OCI-LY3 (cell line): ENCODE measurements at regions not wholly inside any gene's neighbourhood (a gene's known extent, or its start where the extent isn't known, plus 50 kb on each side); places are given as distances from the start of the nearest gene placed in this dataset.
"Not testable (repeated sequence)": the region's sequence is repeated elsewhere in the genome, so short reads cannot be mapped to it uniquely, and the experiment has no call there.

Source experiments
- H2AFZ ChIP-seq: fragments of 200-600, 300-600 bp; shearing (Covaris generic); 2 replicates; pipeline ENCODE4 v1.6.0; 2014; ENCODE audit warnings: antibody characterized with exemption, low read depth, low read length
- H3K27ac ChIP-seq: fragments of 200-600, 300-600 bp; sonication (generic); 2 replicates; pipeline ENCODE4 v1.5.1; 2014; ENCODE audit warnings: mild to moderate bottlenecking, low read length, moderate library complexity, mixed read lengths
- H3K27me3 ChIP-seq: fragments of 200-600, 300-600 bp; sonication (generic); 2 replicates; pipeline ENCODE4 v1.6.1; 2014; ENCODE audit warnings: low read depth, low read length, mixed read lengths
- H3K36me3 ChIP-seq: fragments of 200-600, 300-600 bp; sonication (generic); replicated peaks from 2 replicates; pipeline ENCODE3; 2014; ENCODE audit warnings: low read depth, low read length, mixed read lengths
- H3K4me1 ChIP-seq: fragments of 300-600, 200-600 bp; sonication (generic); 2 replicates; pipeline ENCODE4 v1.6.1; 2014; ENCODE audit warnings: low read length, mixed read lengths
- H3K4me2 ChIP-seq: fragments of 200-600, 300-600 bp; sonication (generic); 2 replicates; pipeline ENCODE4 v1.6.1; 2014; ENCODE audit warnings: low read length, mixed read lengths
- H3K4me3 ChIP-seq: fragments of 300-600, 200-600 bp; sonication (generic); 2 replicates; pipeline ENCODE4 v1.5.1; 2014; ENCODE audit warnings: antibody characterized with exemption, mild to moderate bottlenecking, low read length, moderate library complexity
- H3K79me2 ChIP-seq: fragments of 300-600, 200-600 bp; shearing (Covaris generic); 2 replicates; pipeline ENCODE4 v1.6.1; 2014; ENCODE audit warnings: mild to moderate bottlenecking, low read length, mixed read lengths
- H3K9ac ChIP-seq: fragments of 300-600, 200-600 bp; shearing (Covaris generic); 2 replicates; pipeline ENCODE4 v1.6.0; 2014; ENCODE audit warnings: mild to moderate bottlenecking, low read length, moderate library complexity
- H3K9me3 ChIP-seq: fragments of 200-600, 300-600 bp; shearing (Covaris generic); 2 replicates; pipeline ENCODE4 v1.6.1; 2014; ENCODE audit warnings: low read length, mixed read lengths; ENCODE audit not compliant: insufficient read depth
- H4K20me1 ChIP-seq: fragments of 200-600, 300-600 bp; sonication (generic); 2 replicates; pipeline ENCODE4 v1.6.1; 2016; ENCODE audit warnings: low read length, mixed read lengths; ENCODE audit not compliant: insufficient read depth
- EZH2phosphoT487 ChIP-seq: fragments of 200-600 bp; shearing (Covaris generic); IDR thresholded peaks from 2 replicates; pipeline ENCODE4 v1.6.1; 2018; ENCODE audit warnings: antibody characterized with exemption, mixed run types, low read depth
- TF ChIP-seq, protein P1 (sequence below): fragments of 200-600, 300-600 bp; sonication (generic); IDR thresholded peaks from 2 replicates; pipeline ENCODE4 v1.5.1; 2014; ENCODE audit warnings: antibody characterized with exemption, low read length, low read depth

DNA sequence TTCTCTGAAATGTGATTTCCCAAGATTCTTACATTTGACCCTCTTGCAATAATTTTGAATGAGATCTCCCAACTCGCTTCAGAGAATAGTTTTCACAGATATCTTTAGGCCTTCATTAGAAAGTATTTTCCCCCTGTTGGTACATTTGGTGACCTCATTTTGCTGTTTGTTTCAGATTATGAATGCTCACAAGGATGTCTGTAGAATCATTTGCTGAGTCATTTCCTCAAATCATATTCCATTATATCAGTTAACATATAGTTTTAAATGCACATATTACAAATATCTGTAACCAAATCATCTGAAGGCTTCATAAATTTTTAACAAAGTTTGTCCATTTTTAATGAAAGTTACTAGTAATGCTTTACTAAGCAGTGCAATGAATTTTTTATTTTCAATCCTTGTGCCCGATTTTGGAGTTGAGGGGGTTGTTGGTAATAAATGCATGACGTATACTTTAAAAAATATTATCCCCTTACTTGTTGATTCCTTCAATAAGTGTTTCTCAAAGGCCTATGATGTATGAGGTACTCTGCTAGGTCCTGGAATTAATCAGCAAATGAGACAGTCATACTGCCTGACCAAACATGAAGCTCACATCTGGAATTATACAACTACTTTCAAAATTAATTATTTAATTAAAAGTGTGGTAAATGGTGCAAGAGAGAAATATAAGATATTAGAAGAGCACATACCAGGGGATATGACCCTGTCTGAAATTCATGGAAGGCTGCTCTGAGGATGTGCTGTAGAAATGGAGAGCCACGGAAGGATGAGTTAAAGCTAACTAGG is 126.9 kb upstream of the RAP1B start:
- Histone ChIP-seq H3K9ac (no peak overlapping the region), H3K27me3 (no peaks in the 10 kb centered on the region; the same call in 1 of the 2 replicates), H4K20me1 (no peaks in the 10 kb centered on the region), H3K79me2 (no peaks in the 10 kb centered on the region), H2AFZ (no peak overlapping the region), H3K9me3 (no peaks in the 10 kb centered on the region), H3K36me3 (no peaks in the 10 kb centered on the region), H3K4me1 (peaks cover 5% of the 10 kb centered on the region; the same call in 1 of the 2 replicates), H3K4me2 (no peak overlapping the region), H3K4me3 (no peak overlapping the region), H3K27ac (no peak overlapping the region)
- no peak for TF ChIP-seq EZH2phosphoT487

DNA sequence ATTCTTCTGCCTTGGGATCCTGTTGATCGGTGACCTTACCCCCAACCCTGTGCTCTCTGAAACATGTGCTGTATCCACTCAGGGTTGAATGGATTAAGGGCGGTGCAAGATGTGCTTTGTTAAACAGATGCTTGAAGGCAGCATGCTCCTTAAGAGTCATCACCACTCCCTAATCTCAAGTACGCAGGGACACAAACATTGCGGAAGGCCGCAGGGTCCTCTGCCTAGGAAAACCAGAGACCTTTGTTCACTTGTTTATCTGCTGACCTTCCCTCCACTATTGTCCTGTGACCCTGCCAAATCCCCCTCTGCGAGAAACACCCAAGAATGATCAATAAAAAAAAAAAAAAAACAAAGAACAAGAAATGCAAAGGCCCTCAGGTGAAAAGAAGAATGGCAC is 126.1 kb upstream of the RAP1B start:
- H4K20me1 ChIP-seq, H3K9me3 ChIP-seq, H3K79me2 ChIP-seq, H3K4me1 ChIP-seq, H3K4me2 ChIP-seq, H3K27ac ChIP-seq, H3K36me3 ChIP-seq, H3K27me3 ChIP-seq, H2AFZ ChIP-seq, H3K9ac ChIP-seq, H3K4me3 ChIP-seq: not testable (repeated sequence)

DNA sequence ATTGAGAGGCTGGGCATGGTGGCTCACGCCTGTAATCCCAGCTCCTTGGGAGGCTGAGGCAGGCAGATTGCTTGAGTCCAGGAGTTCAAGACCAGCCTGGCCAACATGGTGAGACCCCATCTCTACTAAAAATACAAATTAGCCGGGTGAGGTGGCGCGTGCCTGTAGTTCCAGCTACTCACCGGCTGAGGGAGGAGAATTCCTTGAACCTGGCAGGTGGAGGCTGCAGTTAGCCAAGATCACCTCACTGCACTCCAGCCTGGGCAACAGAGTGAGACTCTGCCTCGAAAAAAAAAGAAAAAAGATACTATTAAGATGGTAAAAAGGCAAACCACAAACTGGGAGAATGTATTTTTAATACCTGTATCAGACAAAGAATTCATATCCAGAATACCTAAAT is 124.2 kb upstream of the RAP1B start:
- H3K4me2 ChIP-seq, H3K4me3 ChIP-seq, H3K79me2 ChIP-seq, H3K27me3 ChIP-seq, H3K9me3 ChIP-seq, H3K4me1 ChIP-seq, H3K36me3 ChIP-seq, H4K20me1 ChIP-seq, H3K27ac ChIP-seq, H3K9ac ChIP-seq, H2AFZ ChIP-seq: not testable (repeated sequence)

DNA sequence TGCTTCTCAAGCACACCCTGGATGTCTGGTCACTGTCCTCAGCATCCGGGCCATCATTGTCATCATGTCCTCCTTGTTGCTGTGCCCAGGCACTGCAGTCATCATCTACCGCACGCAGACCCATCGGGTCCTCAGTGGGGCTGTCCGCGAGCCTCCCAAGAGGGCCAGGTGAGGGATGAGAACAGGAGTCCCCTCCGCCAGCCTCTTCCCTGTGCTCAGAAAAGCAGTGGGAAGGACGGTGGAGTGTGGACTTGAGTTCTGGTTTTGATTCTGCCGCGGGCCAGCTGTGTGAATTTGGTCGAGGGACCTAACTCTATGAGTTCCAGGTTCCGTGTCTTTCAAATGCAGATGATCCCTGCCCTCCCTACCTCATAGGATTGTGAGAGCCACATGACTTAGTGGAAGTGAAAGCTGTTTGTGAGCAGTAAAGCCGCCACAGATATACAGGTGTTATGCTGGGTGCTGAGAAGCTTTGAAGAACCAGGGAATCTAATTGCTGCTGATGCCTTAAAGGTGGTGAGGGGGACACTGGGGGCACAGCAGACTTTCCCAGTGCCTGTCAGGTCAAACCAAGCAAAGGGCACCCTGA is 122.9 kb upstream of the RAP1B start:
- peaks cover 5% of the 10 kb centered on the region; the same call in 1 of the 2 replicates for H3K4me1 ChIP-seq
- H3K27me3 ChIP-seq, result no peaks in the 10 kb centered on the region; the same call in none of the 2 replicates
- no peak overlapping the region for H3K4me3 ChIP-seq
- H2AFZ ChIP-seq, result no peak overlapping the region
- TF ChIP-seq EZH2phosphoT487, result no peak
- TF ChIP-seq, protein P1, sequence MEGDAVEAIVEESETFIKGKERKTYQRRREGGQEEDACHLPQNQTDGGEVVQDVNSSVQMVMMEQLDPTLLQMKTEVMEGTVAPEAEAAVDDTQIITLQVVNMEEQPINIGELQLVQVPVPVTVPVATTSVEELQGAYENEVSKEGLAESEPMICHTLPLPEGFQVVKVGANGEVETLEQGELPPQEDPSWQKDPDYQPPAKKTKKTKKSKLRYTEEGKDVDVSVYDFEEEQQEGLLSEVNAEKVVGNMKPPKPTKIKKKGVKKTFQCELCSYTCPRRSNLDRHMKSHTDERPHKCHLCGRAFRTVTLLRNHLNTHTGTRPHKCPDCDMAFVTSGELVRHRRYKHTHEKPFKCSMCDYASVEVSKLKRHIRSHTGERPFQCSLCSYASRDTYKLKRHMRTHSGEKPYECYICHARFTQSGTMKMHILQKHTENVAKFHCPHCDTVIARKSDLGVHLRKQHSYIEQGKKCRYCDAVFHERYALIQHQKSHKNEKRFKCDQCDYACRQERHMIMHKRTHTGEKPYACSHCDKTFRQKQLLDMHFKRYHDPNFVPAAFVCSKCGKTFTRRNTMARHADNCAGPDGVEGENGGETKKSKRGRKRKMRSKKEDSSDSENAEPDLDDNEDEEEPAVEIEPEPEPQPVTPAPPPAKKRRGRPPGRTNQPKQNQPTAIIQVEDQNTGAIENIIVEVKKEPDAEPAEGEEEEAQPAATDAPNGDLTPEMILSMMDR, result no peak
- no peak overlapping the region for H3K4me2 ChIP-seq
- H3K9ac ChIP-seq, result no peak overlapping the region
- H3K36me3 ChIP-seq, result no peaks in the 10 kb centered on the region
- H3K79me2 ChIP-seq, result no peaks in the 10 kb centered on the region
- H3K9me3 ChIP-seq, result no peaks in the 10 kb centered on the region
- H4K20me1 ChIP-seq, result no peaks in the 10 kb centered on the region
- H3K27ac ChIP-seq, result no peak overlapping the region

DNA sequence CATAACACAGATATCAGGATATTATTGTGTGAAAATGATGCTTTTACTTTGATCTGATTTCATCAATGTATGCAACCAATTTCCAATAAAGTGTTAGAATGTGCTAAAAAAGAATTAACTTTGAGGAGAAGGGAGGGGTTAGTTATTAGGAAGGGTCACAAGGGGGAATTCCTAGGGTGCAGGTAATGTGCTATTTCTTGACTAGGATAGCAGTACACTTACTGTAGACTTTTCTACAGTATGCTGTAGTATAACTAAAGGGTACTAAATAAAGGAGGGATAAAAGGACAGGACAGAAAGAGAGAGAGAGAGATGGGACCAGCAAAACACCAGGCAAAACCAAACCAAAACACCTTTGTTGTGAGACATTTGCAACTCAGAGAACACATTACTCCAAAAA is 121.4 kb upstream of the RAP1B start:
- Histone ChIP-seq H3K79me2 (no peaks in the 10 kb centered on the region), H3K9ac (no peak overlapping the region), H3K27me3 (no peaks in the 10 kb centered on the region; the same call in none of the 2 replicates), H3K4me2 (no peak overlapping the region), H3K4me3 (no peak overlapping the region), H3K36me3 (no peaks in the 10 kb centered on the region), H3K4me1 (no peaks in the 10 kb centered on the region), H3K9me3 (no peaks in the 10 kb centered on the region), H4K20me1 (no peaks in the 10 kb centered on the region), H2AFZ (no peak overlapping the region), H3K27ac (no peak overlapping the region)
- TF ChIP-seq, protein P1, result no peak
- TF ChIP-seq EZH2phosphoT487, result no peak
